Fibroblast of skin of back (primary cell): ENCODE measurements at regions not wholly inside any gene's neighbourhood (a gene's known extent, or its start where the extent isn't known, plus 50 kb on each side); places are given as distances from the start of the nearest gene placed in this dataset.
"Not testable (repeated sequence)": the region's sequence is repeated elsewhere in the genome, so short reads cannot be mapped to it uniquely, and the experiment has no call there.

Experiments
- DNase-seq: peaks from one replicate; pipeline ENCODE4 v3.0.0-alpha.2; 2013

- DNase-seq = no peak
Observed at GRCh38 chr18:59038295-59039039, 101.2 kb upstream of the SEC11C start.

GRCh38 chr18:59039040-59039320, 100.7 kb upstream of the SEC11C start:
- not testable (repeated sequence) for DNase-seq

GRCh38 chr18:59039449-59039848, 100.2 kb upstream of the SEC11C start:
- no peak for DNase-seq

GRCh38 chr18:59040770-59041148, 98.9 kb upstream of the SEC11C start:
- DNase-seq = no peak

- no peak for DNase-seq
Observed at GRCh38 chr18:59041296-59041695, 98.4 kb upstream of the SEC11C start.

- no peak for DNase-seq
Observed at GRCh38 chr18:59041819-59042815, 97.6 kb upstream of the SEC11C start.

- DNase-seq = no peak
Observed at GRCh38 chr18:59044855-59045254, 94.8 kb upstream of the SEC11C start.

- DNase-seq = no peak
Observed at GRCh38 chr18:59047321-59048047, 92.2 kb upstream of the SEC11C start.

GRCh38 chr18:59048048-59048363, 91.7 kb upstream of the SEC11C start:
- DNase-seq = no peak

- DNase-seq = no peak
Observed at GRCh38 chr18:59048378-59048777, 91.3 kb upstream of the SEC11C start.

- no peak for DNase-seq
Observed at GRCh38 chr18:59049721-59050660, 89.7 kb upstream of the SEC11C start.

- DNase-seq = no peak
Observed at GRCh38 chr18:59050661-59051057, 89.0 kb upstream of the SEC11C start.

- DNase-seq = no peak
Observed at GRCh38 chr18:59051470-59052165, 88.1 kb upstream of the SEC11C start.

GRCh38 chr18:59052965-59053820, 86.5 kb upstream of the SEC11C start:
- peak; percentile 19 for DNase-seq

GRCh38 chr18:59054496-59055287, 85.0 kb upstream of the SEC11C start:
- no peak for DNase-seq

GRCh38 chr18:59055345-59056032, 84.2 kb upstream of the SEC11C start:
- no peak for DNase-seq

- DNase-seq = peak; percentile 55
Observed at GRCh38 chr18:59056706-59057492, 82.8 kb upstream of the SEC11C start.

- DNase-seq = no peak
Observed at GRCh38 chr18:59057493-59057795, 82.2 kb upstream of the SEC11C start.
